ENCODE measurements at regions not wholly inside any gene's neighbourhood (a gene's known extent, or its start where the extent isn't known, plus 50 kb on each side); places are given as distances from the start of the nearest gene placed in this dataset.

- no peak for DNase-seq (ENCODE audit: low read depth in 2 of 2)
- no peak overlapping the region for H3K4me3 ChIP-seq (replicated peaks in 1 of 2; ENCODE audit: low read depth in 2 of 2, low read length in 2 of 2)
- no peak for TF ChIP-seq CTCF (IDR thresholded peaks at IDR 0.05; ENCODE audit: low read depth, low read length)
Observed at GRCh38 chr10:121121462-121121861, 270.3 kb downstream of the WDR11 start.

- no peak for DNase-seq (ENCODE audit: low read depth in 2 of 2)
- H3K4me3 ChIP-seq (replicated peaks in 1 of 2; ENCODE audit: low read depth in 2 of 2, low read length in 2 of 2) = no peak overlapping the region
- no peak for TF ChIP-seq CTCF (IDR thresholded peaks at IDR 0.05; ENCODE audit: low read depth, low read length)
Observed at GRCh38 chr10:121127151-121127906, 276.2 kb downstream of the WDR11 start.

GRCh38 chr10:121128164-121128563 lies 277.0 kb downstream of the WDR11 start:
- no peak for DNase-seq (ENCODE audit: low read depth in 2 of 2)
- H3K4me3 ChIP-seq (replicated peaks in 1 of 2; ENCODE audit: low read depth in 2 of 2, low read length in 2 of 2) = no peak overlapping the region
- no peak for TF ChIP-seq CTCF (IDR thresholded peaks at IDR 0.05; ENCODE audit: low read depth, low read length)

- no peak for TF ChIP-seq CTCF (IDR thresholded peaks at IDR 0.05; ENCODE audit: low read depth, low read length)
- DNase-seq (ENCODE audit: low read depth in 2 of 2) = no peak
- no peak overlapping the region for H3K4me3 ChIP-seq (replicated peaks in 1 of 2; ENCODE audit: low read depth in 2 of 2, low read length in 2 of 2)
Observed at GRCh38 chr10:121129266-121129665, 278.1 kb downstream of the WDR11 start.

GRCh38 chr10:121130382-121130781 lies 279.2 kb downstream of the WDR11 start:
- no peak for DNase-seq (ENCODE audit: low read depth in 2 of 2)
- no peak overlapping the region for H3K4me3 ChIP-seq (replicated peaks in 1 of 2; ENCODE audit: low read depth in 2 of 2, low read length in 2 of 2)
- no peak for TF ChIP-seq CTCF (IDR thresholded peaks at IDR 0.05; ENCODE audit: low read depth, low read length)

- TF ChIP-seq CTCF (IDR thresholded peaks at IDR 0.05; ENCODE audit: low read depth, low read length) = no peak
Observed at GRCh38 chr10:121131014-121131413, 279.9 kb downstream of the WDR11 start.

More at GRCh38 chr10:121131014-121131413, 279.9 kb downstream of the WDR11 start:
- no peak for DNase-seq (ENCODE audit: low read depth in 2 of 2)
- no peak overlapping the region for H3K4me3 ChIP-seq (replicated peaks in 1 of 2; ENCODE audit: low read depth in 2 of 2, low read length in 2 of 2)

Measured in cardiac fibroblast (primary cell).